DND-41 (cell line): ENCODE measurements at regions not wholly inside any gene's neighbourhood (a gene's known extent, or its start where the extent isn't known, plus 50 kb on each side); places are given as distances from the start of the nearest gene placed in this dataset.

Experiments
- ATAC-seq: fragments of 200-7000 bp; cut with Tn5 transposase; 3 replicates; pipeline ENCODE4 v1.9.1; 2021; ENCODE audit warnings: low read depth; ENCODE audit not compliant: insufficient read depth
- DNase-seq: peaks from one replicate; pipeline ENCODE4 v3.0.0-alpha.2; 2020
- H2AFZ ChIP-seq: 2 replicates; pipeline ENCODE4 v1.6.0; 2012; ENCODE audit warnings: low read depth, low read length
- H3K27ac ChIP-seq: 2 replicates; pipeline ENCODE4 v1.5.1; 2012; ENCODE audit warnings: low read length, inconsistent platforms
- H3K27me3 ChIP-seq: fragments of 200-600 bp; sonication (generic); 2 replicates; pipeline ENCODE4 v1.6.0; 2012; ENCODE audit warnings: low read length, mild to moderate bottlenecking, inconsistent platforms; ENCODE audit not compliant: insufficient read depth, poor library complexity
- H3K36me3 ChIP-seq: 2 replicates; pipeline ENCODE4 v1.5.1; 2012; ENCODE audit warnings: low read length, inconsistent platforms; ENCODE audit not compliant: insufficient read depth
- H3K4me1 ChIP-seq: 2 replicates; pipeline ENCODE4 v1.5.1; 2012; ENCODE audit warnings: mild to moderate bottlenecking, low read length; ENCODE audit not compliant: insufficient read depth
- H3K4me2 ChIP-seq: 2 replicates; pipeline ENCODE4 v1.6.0; 2012; ENCODE audit warnings: mild to moderate bottlenecking, moderate library complexity, low read length, inconsistent platforms; ENCODE audit not compliant: insufficient read depth
- H3K4me3 ChIP-seq, 2 experiments: fragments of 200-600 bp in 1 of 2; shearing (Covaris generic) in 1 of 2; 2 replicates each; pipeline ENCODE4 v1.5.1; 2012 to 2016; ENCODE audit warnings: inconsistent platforms in 2 of 2, low read length in 2 of 2, mild to moderate bottlenecking in 2 of 2, low read depth in 1 of 2, moderate library complexity in 1 of 2
- H3K79me2 ChIP-seq: 2 replicates; pipeline ENCODE4 v1.6.0; 2012; ENCODE audit warnings: low read length, inconsistent platforms; ENCODE audit not compliant: insufficient read depth
- H3K9ac ChIP-seq: 2 replicates; pipeline ENCODE4 v1.6.0; 2012; ENCODE audit warnings: low read depth, mild to moderate bottlenecking, inconsistent platforms, low read length, moderate library complexity
- H3K9me3 ChIP-seq: 2 replicates; pipeline ENCODE4 v1.5.1; 2012; ENCODE audit warnings: low read length, moderate library complexity, mild to moderate bottlenecking, inconsistent platforms; ENCODE audit not compliant: insufficient read depth, severe bottlenecking
- H4K20me1 ChIP-seq: 2 replicates; pipeline ENCODE4 v1.6.0; 2012; ENCODE audit warnings: low read length; ENCODE audit not compliant: insufficient read depth
- EZH2 ChIP-seq: IDR thresholded peaks from 3 replicates; pipeline ENCODE4 v1.6.1; 2012; ENCODE audit warnings: borderline replicate concordance, low read depth, mild to moderate bottlenecking, moderate library complexity, low read length, inconsistent platforms; ENCODE audit not compliant: severe bottlenecking
- TF ChIP-seq, protein P1 (sequence below): IDR thresholded peaks from 2 replicates; pipeline ENCODE4 v1.5.1; 2012; ENCODE audit warnings: borderline replicate concordance, low read length, moderate library complexity, mild to moderate bottlenecking; ENCODE audit not compliant: poor library complexity, severe bottlenecking; ENCODE audit errors: extremely low read depth

GRCh38 chr1:25095635-25096200 is 136.6 kb downstream of the SYF2 start:
- Histone ChIP-seq H3K36me3 (no peaks in the 10 kb centered on the region), H3K27ac (no peak overlapping the region), H3K4me2 (no peak overlapping the region), H3K9ac (no peak overlapping the region), H4K20me1 (no peaks in the 10 kb centered on the region), H3K4me1 (peaks cover 12% of the 10 kb centered on the region), H3K9me3 (no peaks in the 10 kb centered on the region), H2AFZ (no peak overlapping the region), H3K79me2 (no peaks in the 10 kb centered on the region), H3K27me3 (peaks cover 15% of the 10 kb centered on the region), H3K4me3 (no peak overlapping the region)
- TF ChIP-seq, protein P1, sequence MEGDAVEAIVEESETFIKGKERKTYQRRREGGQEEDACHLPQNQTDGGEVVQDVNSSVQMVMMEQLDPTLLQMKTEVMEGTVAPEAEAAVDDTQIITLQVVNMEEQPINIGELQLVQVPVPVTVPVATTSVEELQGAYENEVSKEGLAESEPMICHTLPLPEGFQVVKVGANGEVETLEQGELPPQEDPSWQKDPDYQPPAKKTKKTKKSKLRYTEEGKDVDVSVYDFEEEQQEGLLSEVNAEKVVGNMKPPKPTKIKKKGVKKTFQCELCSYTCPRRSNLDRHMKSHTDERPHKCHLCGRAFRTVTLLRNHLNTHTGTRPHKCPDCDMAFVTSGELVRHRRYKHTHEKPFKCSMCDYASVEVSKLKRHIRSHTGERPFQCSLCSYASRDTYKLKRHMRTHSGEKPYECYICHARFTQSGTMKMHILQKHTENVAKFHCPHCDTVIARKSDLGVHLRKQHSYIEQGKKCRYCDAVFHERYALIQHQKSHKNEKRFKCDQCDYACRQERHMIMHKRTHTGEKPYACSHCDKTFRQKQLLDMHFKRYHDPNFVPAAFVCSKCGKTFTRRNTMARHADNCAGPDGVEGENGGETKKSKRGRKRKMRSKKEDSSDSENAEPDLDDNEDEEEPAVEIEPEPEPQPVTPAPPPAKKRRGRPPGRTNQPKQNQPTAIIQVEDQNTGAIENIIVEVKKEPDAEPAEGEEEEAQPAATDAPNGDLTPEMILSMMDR = no peak
- no peak for TF ChIP-seq EZH2
- DNase-seq (no peak), ATAC-seq (peak; percentile 52; the same call in 2 of the 3 replicates)

DNA sequence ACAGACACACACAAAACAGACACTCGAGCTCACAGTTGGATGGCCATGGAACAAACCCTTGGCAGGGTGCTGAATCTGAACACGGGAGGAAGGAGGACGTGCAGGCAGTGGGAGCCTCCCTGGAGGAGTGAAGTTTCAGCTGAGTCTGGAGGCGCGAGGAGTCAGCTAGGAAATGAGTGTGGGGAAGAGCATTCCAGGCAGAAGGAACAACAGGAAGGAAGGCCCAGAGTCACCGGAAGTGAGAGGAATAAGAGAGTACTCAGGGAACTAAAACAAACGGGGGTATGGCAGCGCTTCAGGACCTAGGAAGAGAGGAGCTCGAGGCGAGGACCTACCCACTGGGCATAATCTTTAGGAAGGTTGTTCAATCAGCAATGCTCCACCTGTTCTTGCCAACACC is 137.3 kb downstream of the SYF2 start:
- no peak for ATAC-seq
- Histone ChIP-seq H2AFZ (no peak overlapping the region), H3K9me3 (no peaks in the 10 kb centered on the region), H3K27ac (no peak overlapping the region), H3K9ac (no peak overlapping the region), H3K4me2 (no peak overlapping the region), H3K4me3 (no peak overlapping the region), H3K79me2 (no peaks in the 10 kb centered on the region), H3K4me1 (peaks cover 10% of the 10 kb centered on the region), H3K27me3 (peaks cover 15% of the 10 kb centered on the region), H3K36me3 (no peaks in the 10 kb centered on the region), H4K20me1 (no peaks in the 10 kb centered on the region)
- no peak for DNase-seq
- TF ChIP-seq EZH2 = no peak
- TF ChIP-seq, protein P1 = no peak

GRCh38 chr1:25094229-25094628 is 138.1 kb downstream of the SYF2 start:
- no peak for ATAC-seq
- H3K9me3 ChIP-seq = no peaks in the 10 kb centered on the region

More at GRCh38 chr1:25094229-25094628, 138.1 kb downstream of the SYF2 start:
- no peaks in the 10 kb centered on the region for H3K79me2 ChIP-seq
- no peak overlapping the region for H3K9ac ChIP-seq
- H3K4me2 ChIP-seq = no peak overlapping the region
- H2AFZ ChIP-seq = no peak overlapping the region
- peaks cover 10% of the 10 kb centered on the region for H3K27me3 ChIP-seq
- no peak for DNase-seq
- no peak overlapping the region for H3K4me3 ChIP-seq
- H3K4me1 ChIP-seq = peaks cover 3% of the 10 kb centered on the region
- H3K27ac ChIP-seq = no peak overlapping the region
- H3K36me3 ChIP-seq = no peaks in the 10 kb centered on the region
- TF ChIP-seq EZH2 = no peak
- TF ChIP-seq, protein P1 = no peak
- no peaks in the 10 kb centered on the region for H4K20me1 ChIP-seq
